ENCODE measurements at regions not wholly inside any gene's neighbourhood (a gene's known extent, or its start where the extent isn't known, plus 50 kb on each side); places are given as distances from the start of the nearest gene placed in this dataset.

DNA sequence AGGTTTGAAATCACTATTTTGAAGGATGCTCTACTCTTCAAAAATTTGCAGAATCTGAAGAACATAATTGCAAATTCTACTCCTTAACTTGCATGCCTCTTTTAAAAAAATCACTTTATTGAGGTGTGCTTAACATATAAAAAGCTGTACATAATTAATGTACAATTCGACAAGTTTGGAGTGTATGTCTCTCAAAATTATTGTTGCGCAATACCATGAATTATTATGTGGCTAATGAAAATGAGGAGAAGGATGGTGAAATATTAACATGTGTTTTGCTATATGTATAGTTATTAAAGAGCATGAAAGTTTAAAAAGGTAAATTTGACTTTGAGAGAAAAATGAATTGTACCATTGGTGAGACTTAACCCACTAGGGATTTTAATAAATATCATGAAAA is 187.2 kb upstream of the MALRD1 start:
- no peak for TF ChIP-seq POLR2A (IDR thresholded peaks at IDR 0.05; ENCODE audit: low read depth, low read length)
- TF ChIP-seq, protein P1, sequence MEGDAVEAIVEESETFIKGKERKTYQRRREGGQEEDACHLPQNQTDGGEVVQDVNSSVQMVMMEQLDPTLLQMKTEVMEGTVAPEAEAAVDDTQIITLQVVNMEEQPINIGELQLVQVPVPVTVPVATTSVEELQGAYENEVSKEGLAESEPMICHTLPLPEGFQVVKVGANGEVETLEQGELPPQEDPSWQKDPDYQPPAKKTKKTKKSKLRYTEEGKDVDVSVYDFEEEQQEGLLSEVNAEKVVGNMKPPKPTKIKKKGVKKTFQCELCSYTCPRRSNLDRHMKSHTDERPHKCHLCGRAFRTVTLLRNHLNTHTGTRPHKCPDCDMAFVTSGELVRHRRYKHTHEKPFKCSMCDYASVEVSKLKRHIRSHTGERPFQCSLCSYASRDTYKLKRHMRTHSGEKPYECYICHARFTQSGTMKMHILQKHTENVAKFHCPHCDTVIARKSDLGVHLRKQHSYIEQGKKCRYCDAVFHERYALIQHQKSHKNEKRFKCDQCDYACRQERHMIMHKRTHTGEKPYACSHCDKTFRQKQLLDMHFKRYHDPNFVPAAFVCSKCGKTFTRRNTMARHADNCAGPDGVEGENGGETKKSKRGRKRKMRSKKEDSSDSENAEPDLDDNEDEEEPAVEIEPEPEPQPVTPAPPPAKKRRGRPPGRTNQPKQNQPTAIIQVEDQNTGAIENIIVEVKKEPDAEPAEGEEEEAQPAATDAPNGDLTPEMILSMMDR (IDR thresholded peaks at IDR 0.05; ENCODE audit: extremely low read depth in 1 of 2, insufficient read depth in 1 of 2, low read depth in 1 of 2, low read length in 2 of 2) = no peak
- no peak for TF ChIP-seq POLR2AphosphoS5 (IDR thresholded peaks at IDR 0.05; ENCODE audit: insufficient read depth, low read depth, low read length)
- TF ChIP-seq MYC (IDR thresholded peaks at IDR 0.05; ENCODE audit: low read depth, low read length) = no peak
